ENCODE measurements at regions not wholly inside any gene's neighbourhood (a gene's known extent, or its start where the extent isn't known, plus 50 kb on each side); places are given as distances from the start of the nearest gene placed in this dataset.

DNA sequence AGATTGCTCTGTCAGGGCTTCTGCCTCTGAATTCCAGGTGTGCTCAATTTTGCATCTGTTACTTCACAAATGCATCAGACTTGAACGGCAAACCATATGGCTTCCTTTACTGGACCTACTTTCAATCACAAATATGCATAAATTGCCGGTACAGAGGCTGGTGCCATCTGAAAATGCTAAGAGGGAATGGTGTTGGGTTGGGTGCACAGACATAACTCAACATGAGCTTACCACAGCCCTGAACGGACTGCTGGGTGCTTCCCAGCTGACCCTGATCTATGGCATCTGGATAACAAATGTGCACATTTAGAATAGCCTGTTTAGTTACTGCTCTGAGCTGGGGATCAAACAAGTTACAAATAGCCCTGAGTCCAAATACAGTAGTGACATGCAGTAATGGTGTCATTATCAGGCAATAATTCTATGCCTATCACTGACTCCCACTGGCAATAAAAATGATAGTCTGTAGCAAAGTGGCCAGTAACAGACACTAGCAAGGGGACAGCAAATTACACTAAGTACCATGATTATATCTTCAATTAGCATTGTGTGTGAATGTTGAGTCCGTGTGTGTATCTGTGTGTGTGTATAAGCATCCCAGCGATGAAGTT, 927.3 kb downstream of the DIAPH3 start:
- Mint-ChIP-seq H3K9me3 (no peaks in the 10 kb centered on the region), H3K4me3 (no peak overlapping the region), H3K36me3 (ENCODE audit: insufficient read depth in 1 of 3, low read depth in 3 of 3) (no peaks in the 10 kb centered on the region), H3K4me1 (peaks cover 0 to under 1% of the 10 kb centered on the region in 2 experiments; a peak in 1 of 4 replicates), H3K27me3 (ENCODE audit: low read depth) (no peaks in the 10 kb centered on the region), H3K27ac (no peak overlapping the region)
- Histone ChIP-seq H3K14ac (ENCODE audit: insufficient read depth, low read length) (no peak overlapping the region), H3K18ac (ENCODE audit: insufficient read length, low read depth, low read length) (no peak overlapping the region), H3K56ac (ENCODE audit: insufficient read length, low read depth, low read length) (no peak overlapping the region), H3K27me3 (ENCODE audit: insufficient read depth, low read length) (no peaks in the 10 kb centered on the region), H3K27ac (ENCODE audit: insufficient read length, low read depth, low read length) (no peak overlapping the region), H3K23me2 (ENCODE audit: insufficient read length, low read depth, low read length, poor library complexity, severe bottlenecking) (no peaks in the 10 kb centered on the region), H3K23ac (ENCODE audit: insufficient read length, low read depth, low read length) (no peak overlapping the region), H4K20me1 (ENCODE audit: control insufficient read depth, insufficient read depth, insufficient read length) (no peaks in the 10 kb centered on the region), H3K9me3 (ENCODE audit: control insufficient read depth, low read depth, low read length) (no peaks in the 10 kb centered on the region), H3T11ph (ENCODE audit: low read length) (no peak overlapping the region), H4K5ac (ENCODE audit: insufficient read length, low read depth, low read length) (no peak overlapping the region), H3K4me2 (ENCODE audit: insufficient read depth, insufficient read length, low read length) (no peak overlapping the region), H2BK15ac (ENCODE audit: low read depth, low read length) (no peak overlapping the region), H3K4me1 (ENCODE audit: insufficient read depth, low read length) (no peaks in the 10 kb centered on the region; the same call in 1 of the 2 replicates), H2BK20ac (ENCODE audit: low read depth, low read length, poor library complexity, severe bottlenecking) (no peak overlapping the region), H3K79me1 (ENCODE audit: insufficient read depth, low read depth, low read length, poor library complexity, severe bottlenecking) (no peaks in the 10 kb centered on the region), H2BK5ac (ENCODE audit: insufficient read length, low read length) (no peak overlapping the region), H2AFZ (ENCODE audit: low read length) (no peak overlapping the region), H2BK12ac (ENCODE audit: insufficient read length, low read depth, low read length) (no peak overlapping the region), H2AK5ac (ENCODE audit: insufficient read length, low read length) (no peak overlapping the region), H3K9ac (ENCODE audit: extremely low read depth, insufficient read length, low read length) (no peak overlapping the region), H4K91ac (ENCODE audit: insufficient read length, low read depth, low read length) (no peak overlapping the region), H4K8ac (replicated peaks; ENCODE audit: insufficient read length, low read depth, low read length) (no peak overlapping the region), H3K79me2 (ENCODE audit: insufficient read depth, low read length) (no peaks in the 10 kb centered on the region), H3K4ac (ENCODE audit: low read depth, low read length) (no peak overlapping the region), H2BK120ac (ENCODE audit: low read depth, low read length, poor library complexity, severe bottlenecking) (no peak overlapping the region)
- no peak for DNase-seq
- no CpG with 5 or more reads among the region's 5 CpGs for WGBS (ENCODE audit: extremely low coverage, insufficient read length, low lambda C conversion rate)
- TF ChIP-seq, protein P1, sequence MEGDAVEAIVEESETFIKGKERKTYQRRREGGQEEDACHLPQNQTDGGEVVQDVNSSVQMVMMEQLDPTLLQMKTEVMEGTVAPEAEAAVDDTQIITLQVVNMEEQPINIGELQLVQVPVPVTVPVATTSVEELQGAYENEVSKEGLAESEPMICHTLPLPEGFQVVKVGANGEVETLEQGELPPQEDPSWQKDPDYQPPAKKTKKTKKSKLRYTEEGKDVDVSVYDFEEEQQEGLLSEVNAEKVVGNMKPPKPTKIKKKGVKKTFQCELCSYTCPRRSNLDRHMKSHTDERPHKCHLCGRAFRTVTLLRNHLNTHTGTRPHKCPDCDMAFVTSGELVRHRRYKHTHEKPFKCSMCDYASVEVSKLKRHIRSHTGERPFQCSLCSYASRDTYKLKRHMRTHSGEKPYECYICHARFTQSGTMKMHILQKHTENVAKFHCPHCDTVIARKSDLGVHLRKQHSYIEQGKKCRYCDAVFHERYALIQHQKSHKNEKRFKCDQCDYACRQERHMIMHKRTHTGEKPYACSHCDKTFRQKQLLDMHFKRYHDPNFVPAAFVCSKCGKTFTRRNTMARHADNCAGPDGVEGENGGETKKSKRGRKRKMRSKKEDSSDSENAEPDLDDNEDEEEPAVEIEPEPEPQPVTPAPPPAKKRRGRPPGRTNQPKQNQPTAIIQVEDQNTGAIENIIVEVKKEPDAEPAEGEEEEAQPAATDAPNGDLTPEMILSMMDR (conservative IDR thresholded peaks at IDR 0.05), result no peak
